HEK293 (cell line): ENCODE measurements at regions not wholly inside any gene's neighbourhood (a gene's known extent, or its start where the extent isn't known, plus 50 kb on each side); places are given as distances from the start of the nearest gene placed in this dataset.

Experiments
- CTCF ChIP-seq: fragments of 450-650 bp; formaldehyde crosslinking; IDR thresholded peaks from 2 replicates; pipeline ENCODE4 v1.5.1; 2016; ENCODE audit warnings: missing biosample characterization, missing genetic modification characterization
- HOXA7 ChIP-seq: sonication (generic); formaldehyde crosslinking; IDR thresholded peaks from 2 replicates; pipeline ENCODE4 v1.8.1; 2022; ENCODE audit warnings: missing genetic modification reagents, borderline replicate concordance
- REPIN1 ChIP-seq: fragments of 450-650 bp; formaldehyde crosslinking; IDR thresholded peaks from 2 replicates; pipeline ENCODE4 v1.5.1; 2017; ENCODE audit warnings: missing biosample characterization, missing genetic modification characterization, low read depth
- REST ChIP-seq: fragments of 450-650 bp; formaldehyde crosslinking; IDR thresholded peaks from 2 replicates; pipeline ENCODE4 v1.5.1; 2016; ENCODE audit warnings: missing biosample characterization, missing genetic modification characterization
- ZBTB8A ChIP-seq: fragments of 450-650 bp; formaldehyde crosslinking; IDR thresholded peaks from 2 replicates; pipeline ENCODE4 v1.5.1; 2016; ENCODE audit warnings: missing biosample characterization, missing genetic modification characterization
- ZNF121 ChIP-seq: fragments of 450-650 bp; formaldehyde crosslinking; IDR thresholded peaks from 2 replicates; pipeline ENCODE4 v1.5.1; 2016; ENCODE audit warnings: missing biosample characterization, missing genetic modification characterization
- ZNF324 ChIP-seq: fragments of 450-650 bp; formaldehyde crosslinking; IDR thresholded peaks from 2 replicates; pipeline ENCODE4 v1.5.1; 2016; ENCODE audit warnings: missing biosample characterization, missing genetic modification characterization
- ZNF510 ChIP-seq: fragments of 450-650 bp; formaldehyde crosslinking; IDR thresholded peaks from 2 replicates; pipeline ENCODE4 v1.5.1; 2018; ENCODE audit warnings: mild to moderate bottlenecking, missing genetic modification characterization, missing biosample characterization; ENCODE audit not compliant: insufficient replicate concordance
- ZNF624 ChIP-seq: fragments of 450-650 bp; formaldehyde crosslinking; IDR thresholded peaks from 2 replicates; pipeline ENCODE4 v1.5.1; 2017; ENCODE audit warnings: missing biosample characterization, missing genetic modification characterization
- ZNF639 ChIP-seq: fragments of 450-650 bp; formaldehyde crosslinking; IDR thresholded peaks from 2 replicates; pipeline ENCODE4 v1.5.1; 2016; ENCODE audit warnings: missing biosample characterization, missing genetic modification characterization
- ZSCAN5A ChIP-seq: fragments of 450-650 bp; formaldehyde crosslinking; IDR thresholded peaks from 2 replicates; pipeline ENCODE4 v1.5.1; 2016; ENCODE audit warnings: missing biosample characterization, missing genetic modification characterization

GRCh38 chr6:3597500-3598064 is 140.7 kb upstream of the SLC22A23 start:
- TF ChIP-seq ZNF121 (tag by site-specific recombination) (no peak), ZNF624 (tag by site-specific recombination) (no peak), REST (tag by site-specific recombination) (no peak), ZNF639 (tag by site-specific recombination) (no peak), ZNF510 (tag by site-specific recombination) (no peak), CTCF (tag by site-specific recombination) (no peak), ZBTB8A (tag by site-specific recombination) (no peak), ZSCAN5A (no peak), REPIN1 (no peak), ZNF324 (tag by site-specific recombination) (no peak), HOXA7 (CRISPR knock-in tag) (no peak)
